ENCODE measurements at regions not wholly inside any gene's neighbourhood (a gene's known extent, or its start where the extent isn't known, plus 50 kb on each side); places are given as distances from the start of the nearest gene placed in this dataset.

DNA sequence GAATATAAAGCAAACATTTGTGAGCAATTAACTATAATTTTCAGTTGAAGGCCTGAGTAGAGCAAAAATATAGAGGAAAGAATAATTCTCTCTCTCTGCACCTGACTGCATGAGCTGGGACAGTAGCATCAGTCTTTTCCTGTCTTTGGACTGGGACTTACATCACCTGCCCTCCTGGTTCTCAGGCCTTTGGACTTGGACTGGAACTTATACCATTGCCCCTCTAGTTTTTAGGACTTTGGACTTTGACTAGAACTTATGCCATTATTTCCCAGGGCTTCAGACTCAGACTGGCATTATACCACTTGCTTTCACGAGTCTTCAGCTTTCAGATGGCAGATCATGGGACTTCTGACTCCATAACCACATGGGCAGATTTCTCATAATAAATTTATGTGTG lies 81.0 kb upstream of the SLC25A13 start:
- H3K27ac Mint-ChIP-seq: no peak overlapping the region
- no peaks in the 10 kb centered on the region for H3K36me3 Mint-ChIP-seq (ENCODE audit: low read depth)
- no peaks in the 10 kb centered on the region for H3K4me1 Mint-ChIP-seq (ENCODE audit: low read depth)
- H3K9me3 Mint-ChIP-seq: peaks cover 8% of the 10 kb centered on the region
- no peak overlapping the region for H3K4me3 Mint-ChIP-seq
- peaks cover 14% of the 10 kb centered on the region for H3K27me3 Mint-ChIP-seq (ENCODE audit: low read depth)
- DNase-seq (ENCODE audit: low spot score): no peak

DNA sequence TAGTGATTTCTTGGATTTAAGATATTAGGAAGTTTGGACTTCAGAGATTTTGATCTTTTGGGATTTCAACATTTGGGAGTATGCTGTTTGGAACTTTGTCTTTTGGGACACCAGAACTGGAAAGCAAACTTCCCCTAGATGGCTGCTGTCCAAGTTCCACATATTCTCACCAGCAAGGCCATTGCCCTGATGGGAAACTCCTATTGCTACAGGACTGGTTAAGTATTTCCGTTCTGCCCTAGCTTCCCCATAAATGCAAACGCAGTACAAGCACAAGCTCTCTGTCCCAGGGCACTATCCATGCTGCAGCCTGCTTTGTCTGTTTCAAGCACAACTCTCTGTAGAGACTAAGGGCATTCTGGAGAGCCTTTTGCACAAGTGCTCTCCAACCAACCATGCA lies 79.3 kb upstream of the SLC25A13 start:
- Mint-ChIP-seq H3K9me3 (peaks cover 8% of the 10 kb centered on the region), H3K36me3 (ENCODE audit: low read depth) (no peaks in the 10 kb centered on the region), H3K27ac (no peak overlapping the region), H3K4me3 (no peak overlapping the region), H3K27me3 (ENCODE audit: low read depth) (peaks cover 11% of the 10 kb centered on the region), H3K4me1 (ENCODE audit: low read depth) (no peaks in the 10 kb centered on the region)
- no peak for DNase-seq (ENCODE audit: low spot score)

DNA sequence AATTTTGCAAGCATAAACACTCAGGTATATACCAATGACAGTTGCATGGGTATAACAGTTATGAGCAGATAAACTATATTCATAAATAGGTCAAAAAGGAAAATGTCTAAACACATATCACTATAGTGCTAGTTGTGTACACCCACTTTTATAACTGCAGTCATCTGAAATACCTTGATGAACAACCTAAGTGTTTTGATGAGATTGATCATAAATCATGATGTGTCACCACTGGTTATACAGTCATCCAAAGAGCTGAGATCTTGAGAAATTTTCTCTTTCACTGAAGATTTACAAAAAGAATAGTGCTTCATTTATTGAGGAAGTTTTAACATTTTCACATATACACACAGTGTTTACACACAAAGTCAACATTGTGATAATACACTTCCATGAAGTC lies 78.6 kb upstream of the SLC25A13 start:
- H3K4me1 Mint-ChIP-seq (ENCODE audit: low read depth): no peaks in the 10 kb centered on the region
- H3K27ac Mint-ChIP-seq: no peak overlapping the region
- peaks cover 8% of the 10 kb centered on the region for H3K9me3 Mint-ChIP-seq
- DNase-seq (ENCODE audit: low spot score): no peak
- H3K4me3 Mint-ChIP-seq: no peak overlapping the region
- H3K36me3 Mint-ChIP-seq (ENCODE audit: low read depth): no peaks in the 10 kb centered on the region
- peaks cover 15% of the 10 kb centered on the region for H3K27me3 Mint-ChIP-seq (ENCODE audit: low read depth)

DNA sequence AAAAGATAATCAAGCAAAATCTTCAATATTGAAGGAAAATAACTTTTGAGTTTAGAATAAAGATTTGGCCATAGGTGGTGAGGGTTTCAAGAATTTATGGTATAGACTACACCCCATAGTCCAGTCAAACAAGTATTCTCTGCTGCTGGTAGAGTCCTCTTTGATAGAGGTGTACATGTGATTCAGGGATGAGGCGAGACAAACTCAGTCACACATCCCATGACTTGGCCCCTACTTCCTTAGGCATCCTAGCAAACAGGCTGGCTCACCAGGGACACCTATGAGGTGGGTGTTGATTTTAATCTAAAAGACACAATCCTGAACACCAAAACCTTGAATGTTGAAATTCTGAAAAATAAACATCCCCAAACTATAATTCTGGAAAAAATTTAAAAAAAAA lies 78.1 kb upstream of the SLC25A13 start:
- Mint-ChIP-seq H3K27ac (no peak overlapping the region), H3K4me1 (ENCODE audit: low read depth) (no peaks in the 10 kb centered on the region), H3K9me3 (peaks cover 8% of the 10 kb centered on the region), H3K4me3 (no peak overlapping the region), H3K27me3 (ENCODE audit: low read depth) (peaks cover 16% of the 10 kb centered on the region), H3K36me3 (ENCODE audit: low read depth) (no peaks in the 10 kb centered on the region)
- DNase-seq (ENCODE audit: low spot score): no peak

DNA sequence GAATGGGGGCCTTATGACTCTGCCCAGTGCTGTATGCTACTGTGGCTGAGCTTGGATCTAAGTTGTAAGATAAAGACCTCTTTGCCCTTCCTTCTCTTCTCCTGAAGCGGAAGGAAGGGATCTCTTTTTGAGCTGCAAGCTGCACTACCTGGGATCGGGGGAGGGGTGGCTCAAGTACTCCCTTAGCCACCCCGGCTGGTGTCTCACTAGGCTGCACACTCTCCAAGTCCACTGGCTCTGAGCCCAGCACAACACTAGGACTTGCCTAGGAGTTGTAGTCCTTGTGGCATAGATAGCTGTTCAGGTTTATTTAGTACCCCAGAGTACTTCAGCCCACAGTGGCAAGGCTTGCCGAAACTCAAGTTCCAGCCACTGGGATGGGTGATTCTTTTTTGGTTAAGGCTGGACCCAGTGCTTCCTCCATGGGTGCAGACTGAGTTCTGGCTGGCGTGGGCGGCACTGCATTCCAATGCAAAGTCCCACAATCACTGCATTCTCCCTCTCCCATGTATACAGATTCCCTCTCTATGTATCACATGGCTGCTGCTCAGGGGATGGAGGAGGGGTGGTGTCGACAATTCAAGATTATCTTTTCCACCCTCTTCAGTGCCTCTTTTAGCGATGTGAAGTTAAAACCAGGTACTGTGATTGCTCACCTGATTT lies 76.2 kb upstream of the SLC25A13 start:
- H3K36me3 Mint-ChIP-seq (ENCODE audit: low read depth): no peaks in the 10 kb centered on the region
- no peaks in the 10 kb centered on the region for H3K9me3 Mint-ChIP-seq
- H3K4me1 Mint-ChIP-seq (ENCODE audit: low read depth): no peaks in the 10 kb centered on the region
- no peak overlapping the region for H3K27ac Mint-ChIP-seq
- H3K27me3 Mint-ChIP-seq (ENCODE audit: low read depth): peaks cover 19% of the 10 kb centered on the region
- H3K4me3 Mint-ChIP-seq: no peak overlapping the region
- DNase-seq (ENCODE audit: low spot score): no peak

DNA sequence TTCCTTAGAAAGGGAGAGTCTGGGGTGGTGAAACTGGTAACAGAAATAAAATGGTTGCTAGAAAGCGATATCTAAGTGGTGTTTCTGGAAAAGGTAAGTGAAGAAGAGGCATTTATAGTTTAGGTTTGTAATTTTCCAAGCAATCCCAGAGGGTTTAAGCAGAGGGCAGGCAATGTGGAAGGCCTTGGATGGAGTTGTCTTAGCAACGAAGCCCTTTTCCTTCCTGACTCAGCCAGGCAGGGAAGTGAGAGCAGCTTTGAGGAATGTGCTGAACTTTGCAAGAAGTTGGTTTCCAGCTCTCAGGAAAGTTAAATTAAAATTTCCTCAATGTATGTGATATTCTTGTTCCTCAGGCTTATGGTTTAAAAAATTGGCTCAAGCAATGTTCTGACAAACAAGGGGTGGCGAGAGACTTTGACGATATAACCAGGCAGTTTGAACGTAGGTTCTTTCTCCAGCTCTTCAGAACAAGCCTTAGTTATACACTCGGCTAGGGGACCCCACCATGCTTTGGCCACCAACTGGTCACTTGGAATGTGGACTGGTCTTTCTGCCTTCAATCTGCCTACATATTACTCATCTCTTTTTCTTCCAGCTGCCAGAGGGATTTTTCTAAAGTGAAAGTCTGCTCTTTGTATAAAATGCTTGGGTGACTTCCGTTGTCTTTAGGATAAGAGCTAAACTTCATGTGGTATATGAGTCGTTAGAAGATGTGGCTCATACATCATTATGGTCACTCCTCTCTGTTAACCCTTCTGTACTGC lies 66.9 kb upstream of the SLC25A13 start:
- Mint-ChIP-seq H3K9me3 (no peaks in the 10 kb centered on the region), H3K36me3 (ENCODE audit: low read depth) (no peaks in the 10 kb centered on the region)

DNA sequence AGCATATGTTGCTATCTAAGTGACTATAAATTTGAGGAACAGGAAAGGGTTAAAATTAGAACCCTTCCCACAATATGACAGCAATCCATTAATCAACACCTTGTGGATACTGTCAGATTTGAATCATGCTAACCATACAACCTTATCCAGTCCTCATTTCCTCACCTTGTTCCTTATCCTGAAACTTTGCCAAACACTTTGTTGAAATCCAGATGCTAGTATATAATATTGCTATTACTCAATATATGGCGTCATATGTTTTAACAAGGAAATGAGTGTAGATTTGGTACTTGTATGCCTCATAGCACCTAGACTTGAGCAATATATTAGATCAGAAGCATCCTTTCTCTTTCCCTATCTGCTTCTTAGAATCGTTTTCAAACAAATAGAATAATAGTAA lies 66.3 kb upstream of the SLC25A13 start:
- no peak overlapping the region for H3K27ac Mint-ChIP-seq

More for the DNA sequence above, 66.9 kb upstream of the SLC25A13 start:
- H3K4me1 Mint-ChIP-seq (ENCODE audit: low read depth): no peaks in the 10 kb centered on the region
- no peak for DNase-seq (ENCODE audit: low spot score)
- no peak overlapping the region for H3K4me3 Mint-ChIP-seq
- H3K27me3 Mint-ChIP-seq (ENCODE audit: low read depth): peaks cover 19% of the 10 kb centered on the region
- no peak overlapping the region for H3K27ac Mint-ChIP-seq

DNA sequence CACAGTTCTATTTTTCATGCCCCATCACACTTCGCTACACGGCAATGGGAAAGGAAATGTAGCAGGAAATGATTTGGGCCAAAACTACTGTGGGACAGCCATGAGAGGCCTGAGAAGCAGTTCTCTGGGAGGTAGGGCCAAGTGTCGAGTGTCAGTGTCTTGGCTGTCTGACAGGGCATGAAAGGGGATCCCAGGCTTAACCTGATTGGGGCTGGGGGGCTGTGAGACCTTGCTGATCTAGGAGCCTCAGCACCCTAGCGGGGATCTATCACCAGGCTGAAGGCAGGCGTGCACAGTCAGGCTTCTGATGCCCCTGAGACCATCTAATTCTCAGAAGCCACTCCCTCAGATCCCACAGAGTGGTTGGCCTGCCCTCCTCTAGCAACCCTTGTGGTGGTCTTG lies 58.2 kb upstream of the SLC25A13 start:
- Mint-ChIP-seq H3K4me1 (ENCODE audit: low read depth) (no peaks in the 10 kb centered on the region), H3K27me3 (ENCODE audit: low read depth) (peaks cover 14% of the 10 kb centered on the region), H3K36me3 (ENCODE audit: low read depth) (no peaks in the 10 kb centered on the region), H3K27ac (no peak overlapping the region), H3K4me3 (no peak overlapping the region), H3K9me3 (no peaks in the 10 kb centered on the region)
- no peak for DNase-seq (ENCODE audit: low spot score)

More for the DNA sequence above, 66.3 kb upstream of the SLC25A13 start:
- H3K4me3 Mint-ChIP-seq: no peak overlapping the region
- H3K27me3 Mint-ChIP-seq (ENCODE audit: low read depth): peaks cover 14% of the 10 kb centered on the region
- no peaks in the 10 kb centered on the region for H3K4me1 Mint-ChIP-seq (ENCODE audit: low read depth)
- no peaks in the 10 kb centered on the region for H3K9me3 Mint-ChIP-seq
- no peak for DNase-seq (ENCODE audit: low spot score)
- no peaks in the 10 kb centered on the region for H3K36me3 Mint-ChIP-seq (ENCODE audit: low read depth)

DNA sequence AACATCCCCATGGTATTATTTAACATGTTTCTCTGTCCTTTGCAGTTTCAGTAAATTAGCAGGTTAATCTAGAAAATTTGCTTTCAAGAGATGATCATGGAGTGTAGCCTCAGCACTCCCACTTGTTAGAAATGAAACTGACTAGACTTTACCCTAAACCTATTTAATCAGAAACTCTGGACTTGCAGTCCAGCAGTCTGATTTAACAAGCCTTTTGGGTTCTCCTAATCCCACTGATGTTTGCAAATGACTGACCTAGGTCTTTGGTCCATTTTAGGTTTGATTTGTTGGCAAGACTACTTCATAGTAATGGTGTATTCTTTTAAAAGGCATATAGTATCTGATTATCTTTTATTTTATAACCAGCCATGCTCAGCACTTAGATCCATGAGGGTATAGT lies 55.5 kb upstream of the SLC25A13 start:
- H3K27me3 Mint-ChIP-seq (ENCODE audit: low read depth): peaks cover 7% of the 10 kb centered on the region
- no peaks in the 10 kb centered on the region for H3K4me1 Mint-ChIP-seq (ENCODE audit: low read depth)
- H3K4me3 Mint-ChIP-seq: no peak overlapping the region
- H3K9me3 Mint-ChIP-seq: no peaks in the 10 kb centered on the region
- H3K36me3 Mint-ChIP-seq (ENCODE audit: low read depth): no peaks in the 10 kb centered on the region
- no peak overlapping the region for H3K27ac Mint-ChIP-seq
- DNase-seq (ENCODE audit: low spot score): no peak
